ENCODE measurements at regions not wholly inside any gene's neighbourhood (a gene's known extent, or its start where the extent isn't known, plus 50 kb on each side); places are given as distances from the start of the nearest gene placed in this dataset.

GRCh38 chr7:11224535-11224934 lies 250.9 kb downstream of the PHF14 start:
- TF ChIP-seq POLR2A (IDR thresholded peaks at IDR 0.05) = no peak
- no peak for TF ChIP-seq CTCF (IDR thresholded peaks at IDR 0.05)
